ENCODE measurements at regions not wholly inside any gene's neighbourhood (a gene's known extent, or its start where the extent isn't known, plus 50 kb on each side); places are given as distances from the start of the nearest gene placed in this dataset.

DNA sequence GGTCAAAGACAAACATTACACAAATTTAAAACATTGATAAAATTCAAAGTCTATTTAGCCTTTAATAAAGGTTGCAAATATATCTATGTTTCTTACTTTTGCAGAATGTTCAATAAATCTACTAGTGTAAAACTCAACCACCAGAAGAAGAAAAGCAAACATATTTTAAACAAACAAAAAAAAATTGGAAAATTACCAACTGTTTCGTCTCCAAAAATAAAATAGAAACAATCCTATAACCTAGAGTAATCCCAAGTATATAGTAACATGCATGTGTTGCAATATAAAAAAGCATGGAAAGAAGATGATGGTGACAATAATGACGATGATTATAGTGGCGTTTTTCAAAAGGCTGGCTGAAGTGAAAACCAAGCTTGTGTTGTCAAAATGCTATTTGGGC is 86.0 kb upstream of the PAPPA start:
- TF ChIP-seq, protein P1, sequence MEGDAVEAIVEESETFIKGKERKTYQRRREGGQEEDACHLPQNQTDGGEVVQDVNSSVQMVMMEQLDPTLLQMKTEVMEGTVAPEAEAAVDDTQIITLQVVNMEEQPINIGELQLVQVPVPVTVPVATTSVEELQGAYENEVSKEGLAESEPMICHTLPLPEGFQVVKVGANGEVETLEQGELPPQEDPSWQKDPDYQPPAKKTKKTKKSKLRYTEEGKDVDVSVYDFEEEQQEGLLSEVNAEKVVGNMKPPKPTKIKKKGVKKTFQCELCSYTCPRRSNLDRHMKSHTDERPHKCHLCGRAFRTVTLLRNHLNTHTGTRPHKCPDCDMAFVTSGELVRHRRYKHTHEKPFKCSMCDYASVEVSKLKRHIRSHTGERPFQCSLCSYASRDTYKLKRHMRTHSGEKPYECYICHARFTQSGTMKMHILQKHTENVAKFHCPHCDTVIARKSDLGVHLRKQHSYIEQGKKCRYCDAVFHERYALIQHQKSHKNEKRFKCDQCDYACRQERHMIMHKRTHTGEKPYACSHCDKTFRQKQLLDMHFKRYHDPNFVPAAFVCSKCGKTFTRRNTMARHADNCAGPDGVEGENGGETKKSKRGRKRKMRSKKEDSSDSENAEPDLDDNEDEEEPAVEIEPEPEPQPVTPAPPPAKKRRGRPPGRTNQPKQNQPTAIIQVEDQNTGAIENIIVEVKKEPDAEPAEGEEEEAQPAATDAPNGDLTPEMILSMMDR (IDR thresholded peaks at IDR 0.05; ENCODE audit: low read depth, low read length, missing input control) = no peak
- TF ChIP-seq YY1 (IDR thresholded peaks at IDR 0.05) = no peak
- TF ChIP-seq RAD21 (IDR thresholded peaks at IDR 0.05) = no peak
- TF ChIP-seq RXRA (IDR thresholded peaks at IDR 0.05) = no peak
- no peak for TF ChIP-seq SP1 (IDR thresholded peaks at IDR 0.05)
- no peak for TF ChIP-seq ATF3 (IDR thresholded peaks at IDR 0.05)
- no peak for TF ChIP-seq TAF1 (conservative IDR thresholded peaks at IDR 0.05)
- TF ChIP-seq JUND (IDR thresholded peaks at IDR 0.05) = no peak
- no peak for TF ChIP-seq HNF4A (conservative IDR thresholded peaks at IDR 0.05)
- TF ChIP-seq HNF4G (IDR thresholded peaks at IDR 0.05) = no peak

All from liver (tissue), 3 donors.